HCT116 (cell line): ENCODE measurements at regions not wholly inside any gene's neighbourhood (a gene's known extent, or its start where the extent isn't known, plus 50 kb on each side); places are given as distances from the start of the nearest gene placed in this dataset.

ENCODE experiments used
- ATAC-seq: fragments of 200-7000 bp; cut with Tn5 transposase; 2 replicates; pipeline ENCODE4 v1.9.1; 2020; ENCODE audit warnings: mild to moderate bottlenecking, moderate library complexity
- BruUV-seq: library from RNA; stranded (reverse); fragments of 400-500 nt; replicated peaks from 2 replicates; lab custom pipeline; 2021; lab: Mats Ljungman, UMichigan
- CTCF ChIA-PET: fragments of 300-600 bp; sonication (Branson Sonifier 250); formaldehyde crosslinking; loops from one replicate; lab custom pipeline; 2021; ENCODE audit warnings: antibody characterized with exemption; lab: Charles Lee
- POLR2A ChIA-PET: fragments of 300-600, 350-600 bp; sonication (Branson Sonifier 250); formaldehyde crosslinking; loops from one replicate; lab custom pipeline; 2021; ENCODE audit warnings: antibody characterized with exemption; lab: Charles Lee
- RAD21 ChIA-PET, 2 experiments: fragments of 300-600 bp; sonication (Branson Sonifier 250); formaldehyde crosslinking; loops; one replicate each; lab custom pipeline; 2023; ENCODE audit warnings: low total read pairs in 2 of 2; ENCODE audit not compliant: uncharacterized antibody in 2 of 2, unreplicated experiment in 2 of 2, low non-redundant PET in 1 of 2; lab: Charles Lee
- DNase-seq: peaks from one replicate; pipeline ENCODE4 v3.0.0-alpha.2; 2010; ENCODE audit warnings: low read depth, low spot score
- H2AFZ ChIP-seq: fragments of 200-600 bp; shearing (Covaris generic), sonication (generic); 2 replicates; pipeline ENCODE4 v1.6.1; 2017; ENCODE audit warnings: low read depth, mixed run types, mixed read lengths, antibody characterized with exemption, low read length; ENCODE audit not compliant: poor library complexity, severe bottlenecking
- H3K27ac ChIP-seq: 2 replicates; pipeline ENCODE4 v1.5.1; 2012; ENCODE audit warnings: low read depth, low read length
- H3K27me3 ChIP-seq: fragments of 200-600 bp; sonication (generic); 2 replicates; pipeline ENCODE4 v1.6.1; 2016; ENCODE audit warnings: mixed run types, low read length, mixed read lengths; ENCODE audit not compliant: insufficient read depth
- H3K36me3 ChIP-seq, 2 experiments: fragments of 200-500 bp in 1 of 2; fragments of 200-600 bp in 1 of 2; sonication (Bioruptor generic) in 1 of 2; sonication (generic) in 1 of 2; 2 replicates each; pipeline versions ENCODE4 v1.5.1 to v1.6.1; 2014 to 2016; ENCODE audit warnings: low read length in 2 of 2, inconsistent platforms in 1 of 2, mixed read lengths in 1 of 2, mixed run types in 1 of 2; ENCODE audit not compliant: insufficient read depth in 2 of 2, control insufficient read depth in 1 of 2
- H3K4me1 ChIP-seq, 2 experiments: fragments of 200-600 bp in 1 of 2; sonication (generic) in 1 of 2; 2 replicates each; pipeline versions ENCODE4 v1.5.1 to v1.6.1; 2012 to 2017; ENCODE audit warnings: low read length in 2 of 2, inconsistent platforms in 1 of 2, mild to moderate bottlenecking in 1 of 2, mixed read lengths in 1 of 2, mixed run types in 1 of 2, moderate library complexity in 1 of 2; ENCODE audit not compliant: insufficient read depth in 2 of 2, control insufficient read depth in 1 of 2
- H3K4me2 ChIP-seq: fragments of 200-600 bp; sonication (generic); 2 replicates; pipeline ENCODE4 v1.6.1; 2017; ENCODE audit warnings: mixed run types, low read length, mixed read lengths
- H3K4me3 ChIP-seq, 2 experiments: fragments of 200-600 bp in 1 of 2; sonication (generic) in 1 of 2; replicated peaks in 1 of 2; 2 replicates each; pipeline ENCODE4 v1.5.1; 2011 to 2016; ENCODE audit warnings: low read length in 2 of 2, control low read depth in 1 of 2, low read depth in 1 of 2, mild to moderate bottlenecking in 1 of 2, mixed read lengths in 1 of 2, mixed run types in 1 of 2
- H3K79me2 ChIP-seq: fragments of 200-600 bp; sonication (generic); 2 replicates; pipeline ENCODE4 v1.6.1; 2017; ENCODE audit warnings: mild to moderate bottlenecking, mixed run types, low read length, moderate library complexity, mixed read lengths; ENCODE audit not compliant: insufficient read depth
- H3K9ac ChIP-seq: fragments of 200-600 bp; sonication (generic); 2 replicates; pipeline ENCODE4 v1.6.1; 2016; ENCODE audit warnings: low read length, mixed read lengths
- H3K9me2 ChIP-seq: fragments of 200-600 bp; sonication (generic), shearing (Covaris generic); 2 replicates; pipeline ENCODE4 v1.6.1; 2017; ENCODE audit warnings: mixed run types, mild to moderate bottlenecking, moderate library complexity; ENCODE audit not compliant: insufficient read depth
- H3K9me3 ChIP-seq, 2 experiments: fragments of 200-500 bp in 1 of 2; fragments of 200-600 bp in 1 of 2; sonication (Bioruptor generic) in 1 of 2; sonication (generic) in 1 of 2; 2 replicates each; pipeline ENCODE4 v1.6.1; 2014 to 2017; ENCODE audit warnings: low read length in 2 of 2, mixed read lengths in 2 of 2, inconsistent platforms in 1 of 2, low read depth in 1 of 2, mild to moderate bottlenecking in 1 of 2, mixed run types in 1 of 2, moderate library complexity in 1 of 2; ENCODE audit not compliant: control insufficient read depth in 1 of 2, insufficient read depth in 1 of 2
- H4K20me1 ChIP-seq: fragments of 200-600 bp; sonication (generic), shearing (Covaris generic); 2 replicates; pipeline ENCODE4 v1.6.1; 2017; ENCODE audit warnings: mixed run types, mild to moderate bottlenecking, moderate library complexity; ENCODE audit not compliant: insufficient read depth
- ATF3 ChIP-seq: IDR thresholded peaks from 2 replicates; pipeline ENCODE4 v1.6.1; 2012
- CEBPB ChIP-seq: IDR thresholded peaks from 2 replicates; pipeline ENCODE4 v1.6.1; 2012; ENCODE audit warnings: low read depth
- MAX ChIP-seq: IDR thresholded peaks from 2 replicates; pipeline ENCODE4 v1.6.1; 2012
- POLR2AphosphoS5 ChIP-seq: IDR thresholded peaks from 2 replicates; pipeline ENCODE4 v1.6.1; 2011; ENCODE audit warnings: mild to moderate bottlenecking, low read depth, low read length, moderate library complexity
- REST ChIP-seq: IDR thresholded peaks from 2 replicates; pipeline ENCODE4 v1.6.1; 2012; ENCODE audit warnings: low read depth
- SP1 ChIP-seq: IDR thresholded peaks from 2 replicates; pipeline ENCODE4 v1.6.1; 2012; ENCODE audit warnings: low read depth
- YY1 ChIP-seq: IDR thresholded peaks from 2 replicates; pipeline ENCODE4 v1.6.1; 2011; ENCODE audit warnings: low read length, low read depth, moderate library complexity, mild to moderate bottlenecking; ENCODE audit not compliant: insufficient replicate concordance; ENCODE audit errors: extremely low read depth
- ZNF274 ChIP-seq: fragments of 200-500 bp; sonication (Bioruptor generic); IDR thresholded peaks from 2 replicates; pipeline ENCODE4 v1.6.1; 2014; ENCODE audit warnings: mild to moderate bottlenecking, low read depth, low read length, inconsistent platforms
- intact Hi-C: fragments of 100-400 bp; cut with micrococcal nuclease; formaldehyde crosslinking; loops from 2 replicates; pipeline ENCODE4 v1.10.0; 2022

- intact Hi-C loops = no loop called here
- no peak for DNase-seq
- POLR2A ChIA-PET = no interaction called here
- Histone ChIP-seq H3K79me2 (no peaks in the 10 kb centered on the region), H3K9ac (no peak overlapping the region), H3K9me2 (no peaks in the 10 kb centered on the region), H3K4me3 (no peak overlapping the region), H2AFZ (no peak overlapping the region), H3K4me2 (no peak overlapping the region), H3K4me1 (peaks cover 4 to 13% of the 10 kb centered on the region in 2 experiments; a peak in 3 of 4 replicates), H3K27me3 (no peaks in the 10 kb centered on the region), H3K36me3 (no peaks in the 10 kb centered on the region), H3K27ac (no peak overlapping the region), H3K9me3 (0 out of 4 replicates have a peak, but pooled peaks cover 0 to 4% of the 10 kb centered on the region in 2 experiments), H4K20me1 (no peaks in the 10 kb centered on the region)
- TF ChIP-seq MAX (no peak), CEBPB (no peak), REST (no peak), ZNF274 (no peak), YY1 (no peak), SP1 (no peak), ATF3 (no peak), POLR2AphosphoS5 (no peak)
- RAD21 ChIA-PET = no interaction called here
- no TSS peak for BruUV-seq
- CTCF ChIA-PET = no interaction called here
- ATAC-seq = no peak
These were observed 201.1 kb upstream of the USP24 start for GRCh38 chr1:55416164-55416842.
